HG03565 (cell line): ENCODE measurements at regions not wholly inside any gene's neighbourhood (a gene's known extent, or its start where the extent isn't known, plus 50 kb on each side); places are given as distances from the start of the nearest gene placed in this dataset.
A peak's percentile ranks its signal among the peaks of the same experiment; 100 is the strongest.
"Not testable (repeated sequence)": the region's sequence is repeated elsewhere in the genome, so short reads cannot be mapped to it uniquely, and the experiment has no call there.

Source experiments
- ATAC-seq: cut with Tn5 transposase; IDR thresholded peaks from one replicate; pipeline ENCODE4 v1.9.1; 2021; ENCODE audit warnings: mild to moderate bottlenecking, moderate library complexity; ENCODE audit not compliant: unreplicated experiment

GRCh38 chr1:96557336-96557735 is 164.2 kb upstream of the PTBP2 start:
- ATAC-seq = no peak

- no peak for ATAC-seq
These were observed 162.9 kb upstream of the PTBP2 start for GRCh38 chr1:96558635-96559034.

DNA sequence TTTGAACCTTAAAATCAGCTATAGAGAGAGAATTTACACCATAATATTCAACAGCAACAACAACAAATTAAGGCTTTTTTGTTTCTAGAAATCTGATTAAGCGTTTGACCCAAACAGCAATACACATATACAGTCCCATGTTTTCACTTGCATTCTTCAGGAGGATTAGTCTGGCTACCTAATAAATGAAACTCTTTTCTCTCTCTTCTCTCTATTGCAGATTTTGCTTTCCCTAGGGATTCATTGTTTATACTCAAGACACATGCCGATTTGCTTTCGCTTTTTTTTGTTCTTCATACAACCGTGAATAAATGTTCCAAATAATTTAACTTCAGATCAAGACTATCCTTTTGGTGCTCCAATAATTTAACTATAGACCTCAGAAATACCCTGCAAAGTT is 162.4 kb upstream of the PTBP2 start:
- no peak for ATAC-seq

- no peak for ATAC-seq
These were observed 161.6 kb upstream of the PTBP2 start for GRCh38 chr1:96559707-96560596.

GRCh38 chr1:96562094-96562493 is 159.5 kb upstream of the PTBP2 start:
- no peak for ATAC-seq

- not testable (repeated sequence) for ATAC-seq
These were observed 157.2 kb upstream of the PTBP2 start for GRCh38 chr1:96564401-96564800.

- no peak for ATAC-seq
These were observed 156.0 kb upstream of the PTBP2 start for GRCh38 chr1:96565546-96565945.

GRCh38 chr1:96568639-96569038 is 152.9 kb upstream of the PTBP2 start:
- ATAC-seq = no peak

GRCh38 chr1:96569288-96569687 is 152.3 kb upstream of the PTBP2 start:
- ATAC-seq = no peak

GRCh38 chr1:96579636-96580035 is 141.9 kb upstream of the PTBP2 start:
- ATAC-seq = no peak

GRCh38 chr1:96580920-96581319 is 140.7 kb upstream of the PTBP2 start:
- ATAC-seq = no peak

DNA sequence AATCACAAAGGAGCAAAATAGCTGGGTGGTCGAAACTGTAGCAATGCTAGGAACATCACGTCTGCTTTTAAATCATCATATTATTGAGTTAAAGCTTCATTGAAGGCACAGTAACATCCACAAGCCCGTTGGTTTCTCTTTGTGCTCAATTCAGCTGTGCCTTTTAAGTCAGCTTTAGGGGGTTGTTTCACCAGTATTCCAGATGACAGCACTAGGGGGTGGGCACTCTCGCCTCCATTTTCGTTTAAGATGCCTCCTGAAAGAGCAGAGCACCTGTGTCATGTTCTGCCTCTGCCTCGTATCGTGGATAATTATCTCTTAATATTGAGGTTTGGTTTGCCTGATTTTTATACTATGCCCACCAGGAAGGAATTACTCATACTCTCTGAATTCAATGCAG is 139.8 kb upstream of the PTBP2 start:
- ATAC-seq = no peak

- ATAC-seq = no peak
These were observed 137.7 kb upstream of the PTBP2 start for GRCh38 chr1:96583903-96584302.

- no peak for ATAC-seq
These were observed 134.4 kb upstream of the PTBP2 start for GRCh38 chr1:96587222-96587621.

DNA sequence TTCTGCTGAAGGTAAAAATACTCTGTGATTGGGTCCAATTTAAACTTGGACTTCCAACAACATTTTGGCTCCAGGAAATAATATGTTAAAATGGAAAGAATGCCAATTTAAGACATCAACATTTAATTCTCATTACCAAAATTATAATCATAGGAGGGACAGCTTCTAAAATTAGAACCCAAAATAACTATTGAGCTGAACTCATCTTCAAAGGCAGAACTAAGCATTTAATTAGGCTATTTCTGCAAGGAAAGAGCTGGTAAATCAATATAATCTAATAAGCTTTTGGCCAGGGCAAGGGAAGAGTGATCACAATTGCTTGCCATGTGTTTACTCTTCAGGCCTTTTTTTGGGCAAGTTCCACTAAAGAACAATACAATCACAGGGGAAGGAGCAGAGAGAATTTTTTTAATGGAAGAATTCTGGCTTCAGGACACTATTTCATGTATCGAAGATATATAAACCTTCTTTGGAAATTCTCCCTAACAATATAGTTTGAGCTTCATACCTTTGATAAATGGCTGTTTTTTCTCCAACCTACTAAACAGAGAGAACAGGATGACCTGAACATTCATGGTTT is 133.1 kb upstream of the PTBP2 start:
- no peak for ATAC-seq

- not testable (repeated sequence) for ATAC-seq
These were observed 126.1 kb upstream of the PTBP2 start for GRCh38 chr1:96595530-96595929.

DNA sequence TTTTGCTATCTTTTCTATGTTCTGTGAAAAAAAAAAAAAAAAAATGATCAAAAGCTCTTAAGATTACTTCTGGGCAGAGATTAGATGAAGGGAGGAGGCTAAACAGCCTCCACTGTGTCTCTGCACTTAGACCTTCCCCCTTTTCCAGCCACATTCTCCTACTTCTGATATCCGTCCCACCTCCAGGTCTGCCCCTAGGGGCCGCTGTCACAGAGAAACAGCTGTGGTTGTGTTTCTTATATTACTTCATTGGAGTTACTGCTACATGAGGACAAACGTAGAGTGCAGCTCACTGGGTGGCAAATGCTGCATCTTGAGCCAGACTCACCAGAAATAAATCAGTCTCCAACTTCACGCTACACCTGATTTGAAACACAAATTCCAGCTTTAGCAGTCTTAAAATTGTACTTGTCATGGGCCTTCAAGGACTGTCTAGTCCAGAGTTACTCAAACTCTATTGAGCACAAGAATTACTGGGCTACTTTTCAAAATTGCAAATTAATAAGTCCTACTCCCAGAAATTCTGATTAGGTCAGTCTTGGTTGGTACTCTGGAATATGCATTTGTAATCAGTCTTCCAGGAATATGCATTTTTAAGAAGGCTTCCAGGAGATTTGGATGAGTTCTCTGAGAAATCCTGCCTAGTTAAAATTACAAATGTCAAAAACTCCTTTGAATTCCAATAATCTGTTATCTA is 125.2 kb upstream of the PTBP2 start:
- peak; percentile 80 for ATAC-seq

GRCh38 chr1:96597218-96597617 is 124.4 kb upstream of the PTBP2 start:
- no peak for ATAC-seq

DNA sequence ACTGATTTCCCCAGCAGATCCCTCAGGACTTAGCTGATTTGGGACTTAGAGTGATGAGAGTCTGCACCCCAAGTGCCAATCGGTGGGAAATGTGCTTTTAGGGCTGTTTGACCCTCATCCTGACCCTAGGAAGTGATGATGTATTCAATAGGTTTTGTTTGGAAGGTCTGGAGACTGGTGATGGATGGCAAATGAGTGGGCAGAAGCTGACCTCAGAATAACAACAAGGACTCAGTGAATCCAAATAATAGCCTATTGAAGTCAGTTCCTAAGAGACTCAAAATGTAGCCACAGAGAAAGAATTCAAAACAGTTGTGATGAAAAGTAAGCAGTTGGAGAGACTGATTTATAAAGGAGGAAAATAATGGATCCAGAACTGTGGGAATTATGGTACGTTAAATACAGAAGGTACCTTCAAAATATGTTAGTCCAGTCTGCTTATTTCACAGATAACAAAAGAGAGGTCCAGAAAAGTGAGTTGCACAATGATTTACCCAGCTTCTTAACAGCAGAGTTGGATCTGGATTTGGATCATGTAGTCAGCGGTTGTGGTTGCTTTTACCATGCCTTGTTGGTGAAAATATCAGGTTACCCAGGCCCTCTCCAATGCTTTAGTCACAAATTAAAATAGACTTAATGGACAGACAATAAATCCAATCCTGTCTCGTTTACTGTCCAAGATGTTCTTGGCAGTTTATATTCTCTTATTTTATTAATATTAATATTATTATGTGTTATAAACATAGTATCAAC is 123.0 kb upstream of the PTBP2 start:
- ATAC-seq = no peak

DNA sequence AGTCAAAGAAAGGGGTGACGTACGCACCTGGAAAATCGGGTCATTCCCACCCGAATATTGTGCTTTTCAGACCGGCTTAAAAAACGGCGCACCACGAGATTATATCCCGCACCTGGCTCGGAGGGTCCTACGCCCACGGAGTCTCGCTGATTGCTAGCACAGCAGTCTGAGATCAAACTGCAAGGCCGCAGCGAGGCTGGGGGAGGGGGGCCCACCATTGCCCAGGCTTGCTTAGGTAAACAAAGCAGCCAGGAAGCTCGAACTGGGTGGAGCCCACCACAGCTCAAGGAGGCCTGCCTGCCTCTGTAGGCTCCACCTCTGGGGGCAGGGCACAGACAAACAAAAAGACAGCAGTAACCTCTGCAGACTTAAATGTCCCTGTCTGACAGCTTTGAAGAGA is 117.0 kb upstream of the PTBP2 start:
- ATAC-seq = not testable (repeated sequence)

DNA sequence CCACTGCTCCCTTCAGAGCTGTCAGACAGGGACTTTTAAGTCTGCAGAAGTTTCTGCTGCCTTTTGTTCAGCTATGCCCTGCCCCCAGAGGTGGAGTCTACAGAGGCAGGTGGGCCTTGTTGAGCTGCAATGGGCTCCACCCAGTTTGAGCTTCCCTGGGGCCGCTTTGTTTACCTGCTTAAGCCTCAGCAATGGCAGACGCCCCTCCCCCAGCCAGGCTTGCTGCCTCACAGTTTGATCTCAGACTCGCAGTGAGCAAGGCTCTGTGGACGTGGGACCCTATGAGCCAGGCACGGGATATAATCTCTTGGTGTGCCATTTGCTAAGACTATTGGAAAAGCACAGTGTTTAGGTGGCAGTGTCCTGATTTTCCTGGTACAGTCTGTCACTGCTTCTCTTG is 104.2 kb upstream of the PTBP2 start:
- ATAC-seq = not testable (repeated sequence)
